Endothelial cell of umbilical vein (primary cell): ENCODE measurements at regions not wholly inside any gene's neighbourhood (a gene's known extent, or its start where the extent isn't known, plus 50 kb on each side); places are given as distances from the start of the nearest gene placed in this dataset.

Experiments
- BruUV-seq: library from RNA; stranded (reverse); fragments of 400-500 nt; replicated peaks from 2 replicates; lab custom pipeline; 2021; lab: Mats Ljungman, UMichigan
- CTCF ChIA-PET: fragments of 300-600, 350-600 bp; sonication (Branson Sonifier 250); formaldehyde crosslinking; loops from one replicate; lab custom pipeline; 2021; ENCODE audit warnings: antibody characterized with exemption, inconsistent platforms; lab: Charles Lee
- POLR2A ChIA-PET: fragments of 300-600, 350-600 bp; sonication (Branson Sonifier 250); formaldehyde crosslinking; loops from one replicate; lab custom pipeline; 2021; ENCODE audit warnings: antibody characterized with exemption, inconsistent platforms; lab: Charles Lee
- DNase-seq: peaks from one replicate; pipeline ENCODE4 v3.0.0-alpha.2; 2011; ENCODE audit warnings: low read depth, low spot score
- FAIRE-seq: peaks from 2 replicates; lab custom pipeline; 2011; peaks lifted over from hg19 to GRCh38; lab: Jason Lieb, UNC
- H2AFZ ChIP-seq: 2 replicates; pipeline ENCODE4 v1.6.0; 2012; ENCODE audit warnings: low read depth, low read length, control low read depth, inconsistent platforms
- H3K27ac ChIP-seq: 2 replicates; pipeline ENCODE4 v1.5.1; 2011; ENCODE audit warnings: low read depth, mild to moderate bottlenecking, control low read depth, low read length, moderate library complexity; ENCODE audit not compliant: insufficient read depth
- H3K27me3 ChIP-seq, 2 experiments: 2 replicates each; pipeline versions ENCODE4 v1.6.0 to v1.6.1; 2011; ENCODE audit warnings: low read length in 2 of 2, mixed read lengths in 1 of 2; ENCODE audit not compliant: control insufficient read depth in 2 of 2, insufficient read depth in 2 of 2
- H3K36me3 ChIP-seq, 2 experiments: 2 replicates in 1 of 2; 3 replicates in 1 of 2; pipeline ENCODE4 v1.5.1; 2011; ENCODE audit warnings: low read length in 2 of 2, mild to moderate bottlenecking in 1 of 2, moderate library complexity in 1 of 2; ENCODE audit not compliant: control insufficient read depth in 2 of 2, insufficient read depth in 2 of 2; ENCODE audit errors: extremely low read depth in 1 of 2
- H3K4me1 ChIP-seq: 3 replicates; pipeline ENCODE4 v1.5.1; 2011; ENCODE audit warnings: mild to moderate bottlenecking, low read length; ENCODE audit not compliant: control insufficient read depth, insufficient read depth; ENCODE audit errors: extremely low read depth
- H3K4me2 ChIP-seq: 2 replicates; pipeline ENCODE4 v1.6.1; 2011; ENCODE audit warnings: low read length, control low read depth, mixed read lengths; ENCODE audit not compliant: insufficient read depth
- H3K4me3 ChIP-seq, 3 experiments: fragments of 200-600 bp in 1 of 3; sonication (generic), shearing (Covaris generic) in 1 of 3; replicated peaks in 1 of 3; 2 replicates each; pipeline ENCODE4 v1.5.1; 2011 to 2016; ENCODE audit warnings: control low read depth in 3 of 3, low read length in 3 of 3, mild to moderate bottlenecking in 2 of 3, inconsistent platforms in 1 of 3, low read depth in 1 of 3, moderate library complexity in 1 of 3; ENCODE audit not compliant: insufficient read depth in 1 of 3
- H3K79me2 ChIP-seq: 2 replicates; pipeline ENCODE4 v1.6.0; 2012; ENCODE audit warnings: low read length, inconsistent platforms; ENCODE audit not compliant: control insufficient read depth, insufficient read depth
- H3K9ac ChIP-seq: replicated peaks from 2 replicates; pipeline ENCODE3; 2011; ENCODE audit warnings: low read length, control low read depth; ENCODE audit not compliant: insufficient read depth; ENCODE audit errors: extremely low read depth
- H3K9me1 ChIP-seq: replicated peaks from 3 replicates; pipeline ENCODE4 v1.6.0; 2011; ENCODE audit warnings: mild to moderate bottlenecking, low read length; ENCODE audit not compliant: control insufficient read depth, insufficient read depth; ENCODE audit errors: extremely low read depth
- H3K9me3 ChIP-seq: replicated peaks from 2 replicates; pipeline ENCODE4 v1.5.1; 2012; ENCODE audit warnings: low read length, inconsistent platforms; ENCODE audit not compliant: control insufficient read depth, insufficient read depth
- H4K20me1 ChIP-seq: replicated peaks from 2 replicates; pipeline ENCODE3; 2011; ENCODE audit warnings: mild to moderate bottlenecking, low read length; ENCODE audit not compliant: control insufficient read depth, insufficient read depth; ENCODE audit errors: extremely low read depth
- EZH2 ChIP-seq: IDR thresholded peaks from 2 replicates; pipeline ENCODE4 v1.6.1; 2012; ENCODE audit warnings: borderline replicate concordance, low read depth, mild to moderate bottlenecking, moderate library complexity, low read length, inconsistent platforms; ENCODE audit not compliant: severe bottlenecking
- FOS ChIP-seq: IDR thresholded peaks from 2 replicates; pipeline ENCODE4 v1.6.1; 2011; ENCODE audit warnings: mild to moderate bottlenecking, low read length, moderate library complexity, borderline replicate concordance; ENCODE audit not compliant: insufficient read depth
- GATA2 ChIP-seq: IDR thresholded peaks from 2 replicates; pipeline ENCODE4 v1.7.0; 2011; ENCODE audit warnings: low read depth, mild to moderate bottlenecking, moderate library complexity, mixed read lengths, low read length; ENCODE audit not compliant: insufficient read length, insufficient read depth
- JUN ChIP-seq: IDR thresholded peaks from 2 replicates; pipeline ENCODE4 v1.6.1; 2011; ENCODE audit warnings: borderline replicate concordance, low read depth; ENCODE audit not compliant: insufficient read length, insufficient read depth
- MYC ChIP-seq: IDR thresholded peaks from one replicate; pipeline ENCODE4 v1.6.1; 2011; ENCODE audit warnings: mild to moderate bottlenecking, low read depth, low read length
- POLR2A ChIP-seq: IDR thresholded peaks from 2 replicates; pipeline ENCODE4 v1.6.1; 2012; ENCODE audit warnings: low read depth, mild to moderate bottlenecking, control low read depth, low read length
- POLR2AphosphoS5 ChIP-seq: IDR thresholded peaks from 2 replicates; pipeline ENCODE4 v1.6.1; 2012; ENCODE audit warnings: low read depth, mild to moderate bottlenecking, control low read depth, low read length, moderate library complexity; ENCODE audit not compliant: insufficient read depth
- dilution Hi-C: fragments of 300-500 bp; cut with MboI; formaldehyde crosslinking; loops from one replicate; pipeline ENCODE4 v1.15.0; 2019; ENCODE audit warnings: low sequenced_read_pairs; ENCODE audit not compliant: extremely low pct_ligation_motif_present
- intact Hi-C: fragments of 100-400 bp; cut with micrococcal nuclease; formaldehyde crosslinking; loops from one replicate; pipeline ENCODE4 v1.10.0; 2022
- TF ChIP-seq, protein P1 (sequence below): IDR thresholded peaks from 2 replicates; pipeline ENCODE4 v1.6.1; 2011; ENCODE audit not compliant: insufficient read depth, insufficient read length
- TF ChIP-seq, protein P2 (sequence below), 2 donors: IDR thresholded peaks; 1 replicate in 1 of 2; 2 replicates in 1 of 2; pipeline ENCODE4 v1.5.1; 2011; ENCODE audit warnings: low read length in 2 of 2, mild to moderate bottlenecking in 2 of 2, moderate library complexity in 2 of 2, control low read depth in 1 of 2, inconsistent platforms in 1 of 2, low read depth in 1 of 2; ENCODE audit not compliant: insufficient read depth in 1 of 2; ENCODE audit errors: extremely low read depth in 1 of 2

DNA sequence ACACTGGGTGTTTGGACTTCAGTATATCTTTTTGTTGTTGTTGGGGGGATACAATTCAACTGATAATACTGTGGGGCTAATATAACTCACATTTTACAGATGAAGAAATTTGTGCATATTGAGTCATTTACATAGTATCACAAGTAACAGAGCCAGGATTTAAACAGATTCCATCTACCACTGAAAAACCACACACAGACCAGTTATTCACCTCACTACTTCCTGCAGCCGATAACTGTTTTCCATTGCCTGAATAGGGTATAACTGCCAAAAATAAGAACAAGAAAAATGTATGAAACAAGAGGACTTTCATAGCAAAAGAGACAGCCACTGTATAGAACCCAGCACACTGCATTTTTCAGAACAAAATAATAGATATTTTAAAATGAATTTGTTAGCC lies 215.8 kb upstream of the CNTN6 start:
- Histone ChIP-seq H2AFZ (no peak overlapping the region), H3K79me2 (no peaks in the 10 kb centered on the region), H3K9me3 (no peaks in the 10 kb centered on the region), H3K4me3 (no peak overlapping the region), H3K9me1 (no peaks in the 10 kb centered on the region), H4K20me1 (no peaks in the 10 kb centered on the region), H3K36me3 (no peaks in the 10 kb centered on the region), H3K4me2 (no peak overlapping the region), H3K27ac (no peak overlapping the region), H3K9ac (no peak overlapping the region), H3K4me1 (no peaks in the 10 kb centered on the region), H3K27me3 (no peaks in the 10 kb centered on the region)
- POLR2A ChIA-PET, result no interaction called here
- dilution Hi-C loops (no loop called here), intact Hi-C loops (no loop called here)
- DNase-seq (no peak), FAIRE-seq (no peak)
- CTCF ChIA-PET, result no interaction called here
- BruUV-seq, result no TSS peak
- TF ChIP-seq POLR2AphosphoS5 (no peak), GATA2 (no peak), EZH2 (no peak), JUN (no peak), FOS (no peak), MYC (no peak), POLR2A (no peak)
- TF ChIP-seq, protein P1, sequence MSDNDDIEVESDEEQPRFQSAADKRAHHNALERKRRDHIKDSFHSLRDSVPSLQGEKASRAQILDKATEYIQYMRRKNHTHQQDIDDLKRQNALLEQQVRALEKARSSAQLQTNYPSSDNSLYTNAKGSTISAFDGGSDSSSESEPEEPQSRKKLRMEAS, result no peak
- TF ChIP-seq, protein P2, sequence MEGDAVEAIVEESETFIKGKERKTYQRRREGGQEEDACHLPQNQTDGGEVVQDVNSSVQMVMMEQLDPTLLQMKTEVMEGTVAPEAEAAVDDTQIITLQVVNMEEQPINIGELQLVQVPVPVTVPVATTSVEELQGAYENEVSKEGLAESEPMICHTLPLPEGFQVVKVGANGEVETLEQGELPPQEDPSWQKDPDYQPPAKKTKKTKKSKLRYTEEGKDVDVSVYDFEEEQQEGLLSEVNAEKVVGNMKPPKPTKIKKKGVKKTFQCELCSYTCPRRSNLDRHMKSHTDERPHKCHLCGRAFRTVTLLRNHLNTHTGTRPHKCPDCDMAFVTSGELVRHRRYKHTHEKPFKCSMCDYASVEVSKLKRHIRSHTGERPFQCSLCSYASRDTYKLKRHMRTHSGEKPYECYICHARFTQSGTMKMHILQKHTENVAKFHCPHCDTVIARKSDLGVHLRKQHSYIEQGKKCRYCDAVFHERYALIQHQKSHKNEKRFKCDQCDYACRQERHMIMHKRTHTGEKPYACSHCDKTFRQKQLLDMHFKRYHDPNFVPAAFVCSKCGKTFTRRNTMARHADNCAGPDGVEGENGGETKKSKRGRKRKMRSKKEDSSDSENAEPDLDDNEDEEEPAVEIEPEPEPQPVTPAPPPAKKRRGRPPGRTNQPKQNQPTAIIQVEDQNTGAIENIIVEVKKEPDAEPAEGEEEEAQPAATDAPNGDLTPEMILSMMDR (IDR thresholded peaks at IDR 0.05; ENCODE audit: extremely low read depth in 1 of 2, insufficient read depth in 1 of 2, low read depth in 1 of 2, low read length in 2 of 2), result no peak
